H9 (cell line): ENCODE measurements at regions not wholly inside any gene's neighbourhood (a gene's known extent, or its start where the extent isn't known, plus 50 kb on each side); places are given as distances from the start of the nearest gene placed in this dataset.

Experiments used
- DNase-seq: peaks from one replicate; pipeline ENCODE4 v3.0.0-alpha.2; 2017
- H2AFZ ChIP-seq: one replicate; pipeline ENCODE4 v1.6.1; 2013; ENCODE audit warnings: mild to moderate bottlenecking, low read length, control low read depth, moderate library complexity
- H2AK5ac ChIP-seq: 2 replicates; pipeline ENCODE4 v1.6.1; 2013; ENCODE audit warnings: low read length, control low read depth, mixed read lengths; ENCODE audit not compliant: insufficient read length
- H2BK120ac ChIP-seq: one replicate; pipeline ENCODE4 v1.6.1; 2013; ENCODE audit warnings: low read depth, mild to moderate bottlenecking, low read length, control low read depth, inconsistent platforms; ENCODE audit not compliant: poor library complexity, severe bottlenecking
- H2BK12ac ChIP-seq: 2 replicates; pipeline ENCODE4 v1.6.1; 2013; ENCODE audit warnings: low read length, control low read depth, mixed read lengths, low read depth; ENCODE audit not compliant: insufficient read length
- H2BK15ac ChIP-seq: 2 replicates; pipeline ENCODE4 v1.6.1; 2013; ENCODE audit warnings: low read depth, low read length, control low read depth
- H2BK20ac ChIP-seq: one replicate; pipeline ENCODE4 v1.6.1; 2013; ENCODE audit warnings: low read depth, mild to moderate bottlenecking, low read length, control low read depth, inconsistent platforms; ENCODE audit not compliant: poor library complexity, severe bottlenecking
- H2BK5ac ChIP-seq: 2 replicates; pipeline ENCODE4 v1.6.1; 2013; ENCODE audit warnings: low read length, control low read depth, mixed read lengths; ENCODE audit not compliant: insufficient read length
- H3K14ac ChIP-seq: 2 replicates; pipeline ENCODE4 v1.6.1; 2013; ENCODE audit warnings: low read length, control low read depth; ENCODE audit not compliant: insufficient read depth
- H3K18ac ChIP-seq: 2 replicates; pipeline ENCODE4 v1.6.1; 2013; ENCODE audit warnings: low read depth, mild to moderate bottlenecking, mixed read lengths, low read length, control low read depth; ENCODE audit not compliant: insufficient read length
- H3K23ac ChIP-seq: 2 replicates; pipeline ENCODE4 v1.6.1; 2013; ENCODE audit warnings: low read length, control low read depth, mixed read lengths, low read depth; ENCODE audit not compliant: insufficient read length
- H3K23me2 ChIP-seq: 2 replicates; pipeline ENCODE4 v1.6.1; 2013; ENCODE audit warnings: low read depth, mild to moderate bottlenecking, mixed read lengths, low read length, control low read depth; ENCODE audit not compliant: insufficient read length, poor library complexity, severe bottlenecking
- H3K27ac ChIP-seq: 2 replicates; pipeline ENCODE4 v1.5.1; 2013; ENCODE audit warnings: low read length, control low read depth, mixed read lengths, low read depth; ENCODE audit not compliant: insufficient read length
- H3K27me3 ChIP-seq: 2 replicates; pipeline ENCODE4 v1.6.1; 2013; ENCODE audit warnings: low read length, control low read depth, inconsistent platforms; ENCODE audit not compliant: insufficient read depth
- H3K4ac ChIP-seq: 2 replicates; pipeline ENCODE4 v1.6.1; 2013; ENCODE audit warnings: low read depth, mild to moderate bottlenecking, control low read depth, inconsistent platforms, low read length, moderate library complexity
- H3K4me1 ChIP-seq: 2 replicates; pipeline ENCODE4 v1.6.1; 2013; ENCODE audit warnings: low read length, control low read depth, inconsistent platforms; ENCODE audit not compliant: insufficient read depth
- H3K4me2 ChIP-seq: 2 replicates; pipeline ENCODE4 v1.6.1; 2013; ENCODE audit warnings: low read length, control low read depth, mixed read lengths; ENCODE audit not compliant: insufficient read length, insufficient read depth
- H3K56ac ChIP-seq: 2 replicates; pipeline ENCODE4 v1.6.1; 2013; ENCODE audit warnings: low read depth, mild to moderate bottlenecking, mixed read lengths, low read length, control low read depth; ENCODE audit not compliant: insufficient read length
- H3K79me1 ChIP-seq: 2 replicates; pipeline ENCODE4 v1.6.1; 2013; ENCODE audit warnings: low read depth, mild to moderate bottlenecking, moderate library complexity, low read length, control low read depth, inconsistent platforms; ENCODE audit not compliant: insufficient read depth, poor library complexity, severe bottlenecking
- H3K79me2 ChIP-seq: 2 replicates; pipeline ENCODE4 v1.6.1; 2013; ENCODE audit warnings: low read length, control low read depth, inconsistent platforms; ENCODE audit not compliant: insufficient read depth
- H3K9ac ChIP-seq: 2 replicates; pipeline ENCODE4 v1.6.1; 2013; ENCODE audit warnings: low read length, control low read depth, mixed read lengths; ENCODE audit not compliant: insufficient read length; ENCODE audit errors: extremely low read depth
- H3K9me3 ChIP-seq: one replicate; pipeline ENCODE4 v1.6.1; 2013; ENCODE audit warnings: low read depth, low read length, inconsistent platforms; ENCODE audit not compliant: control insufficient read depth
- H3T11ph ChIP-seq: one replicate; pipeline ENCODE4 v1.6.1; 2013; ENCODE audit warnings: mild to moderate bottlenecking, low read length, control low read depth, inconsistent platforms
- H4K20me1 ChIP-seq: one replicate; pipeline ENCODE4 v1.6.1; 2013; ENCODE audit not compliant: control insufficient read depth, insufficient read length, insufficient read depth
- H4K5ac ChIP-seq: 2 replicates; pipeline ENCODE4 v1.6.1; 2013; ENCODE audit warnings: low read depth, mild to moderate bottlenecking, mixed read lengths, low read length, control low read depth; ENCODE audit not compliant: insufficient read length
- H4K8ac ChIP-seq: replicated peaks from 2 replicates; pipeline ENCODE4 v1.6.1; 2013; ENCODE audit warnings: low read length, control low read depth, mixed read lengths, low read depth; ENCODE audit not compliant: insufficient read length
- H4K91ac ChIP-seq: 2 replicates; pipeline ENCODE4 v1.6.1; 2013; ENCODE audit warnings: low read depth, mild to moderate bottlenecking, moderate library complexity, mixed read lengths, low read length, control low read depth; ENCODE audit not compliant: insufficient read length
- H3K27ac Mint-ChIP-seq, 3 experiments: 2 replicates in 2 of 3; 3 replicates in 1 of 3; pipeline ENCODE4 v1.8.0; 2020 to 2021; ENCODE audit warnings: mixed read lengths in 3 of 3, mild to moderate bottlenecking in 1 of 3, moderate library complexity in 1 of 3
- H3K27me3 Mint-ChIP-seq: 2 replicates; pipeline ENCODE4 v1.8.0; 2021; ENCODE audit warnings: low read depth, mild to moderate bottlenecking, moderate library complexity, mixed read lengths
- H3K36me3 Mint-ChIP-seq, 3 experiments: 2 replicates in 2 of 3; 3 replicates in 1 of 3; pipeline ENCODE4 v1.8.0; 2020 to 2021; ENCODE audit warnings: low read depth in 3 of 3, mixed read lengths in 3 of 3; ENCODE audit not compliant: insufficient read depth in 1 of 3
- H3K4me1 Mint-ChIP-seq, 2 experiments: 2 replicates each; pipeline ENCODE4 v1.8.0; 2020; ENCODE audit warnings: mixed read lengths in 2 of 2
- H3K4me3 Mint-ChIP-seq, 2 experiments: 2 replicates in 1 of 2; 3 replicates in 1 of 2; pipeline ENCODE4 v1.8.0; 2020 to 2021; ENCODE audit warnings: mild to moderate bottlenecking in 2 of 2, mixed read lengths in 2 of 2, moderate library complexity in 1 of 2
- H3K9me3 Mint-ChIP-seq, 2 experiments: 2 replicates in 1 of 2; 3 replicates in 1 of 2; pipeline ENCODE4 v1.8.0; 2020; ENCODE audit warnings: mild to moderate bottlenecking in 2 of 2, mixed read lengths in 2 of 2, moderate library complexity in 1 of 2
- WGBS: extraction: QIAGEN DNeasy Blood & Tissue Kit; methylation state at CpG from one replicate; pipeline ENCODE4 v1.1.7; 2013; ENCODE audit warnings: missing lambda C conversion rate, low lambda C conversion rate, mixed read lengths; ENCODE audit not compliant: insufficient read length; ENCODE audit errors: extremely low coverage; 5-methylcytosine and 5-hydroxymethylcytosine counted together
- TF ChIP-seq, protein P1 (sequence below): fragments of 200-600 bp; sonication (generic); conservative IDR thresholded peaks from 3 replicates; pipeline ENCODE4 v1.8.0; 2021; ENCODE audit warnings: antibody characterized with exemption, mild to moderate bottlenecking

DNA sequence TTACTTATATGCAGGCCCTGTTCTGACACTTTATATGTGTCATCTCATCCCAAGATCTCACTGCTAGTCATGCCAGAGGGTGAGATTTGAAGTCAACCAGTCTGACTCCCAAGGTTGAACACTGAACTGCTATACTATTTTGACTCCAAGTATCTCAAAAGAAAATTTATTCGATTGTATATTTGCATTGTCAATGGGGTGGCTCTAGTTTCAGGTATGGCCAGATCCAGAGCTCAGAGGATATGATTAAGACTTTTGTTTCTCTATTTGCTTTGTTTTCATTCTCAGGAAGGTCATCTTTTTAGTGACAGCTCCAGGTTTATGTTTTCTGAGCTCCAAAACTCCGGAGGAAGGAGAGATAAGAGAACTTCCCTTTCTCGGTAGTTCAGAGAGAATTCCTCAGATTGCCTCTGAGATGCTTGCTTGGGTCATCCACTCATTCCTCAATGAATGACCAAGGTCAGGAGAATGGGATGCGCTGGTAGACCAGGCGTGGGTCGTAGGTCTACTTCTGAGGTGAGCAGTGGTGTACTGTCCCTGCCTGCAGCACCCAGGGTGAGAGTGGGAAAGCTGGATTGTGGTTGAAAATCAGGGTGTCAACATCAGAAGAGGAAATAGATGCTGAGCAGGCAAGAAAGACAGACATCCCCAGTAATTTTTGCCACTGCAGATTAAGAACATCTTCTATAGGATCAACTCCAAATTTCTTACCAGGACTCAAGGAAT is 99.3 kb downstream of the PFDN4 start:
- H3K27me3 Mint-ChIP-seq = no peaks in the 10 kb centered on the region

More for the DNA sequence above, 99.3 kb downstream of the PFDN4 start:
- H3K79me1 ChIP-seq = no peaks in the 10 kb centered on the region
- no peak overlapping the region for H2BK15ac ChIP-seq
- no peak overlapping the region for H3K4ac ChIP-seq
- TF ChIP-seq, protein P1, sequence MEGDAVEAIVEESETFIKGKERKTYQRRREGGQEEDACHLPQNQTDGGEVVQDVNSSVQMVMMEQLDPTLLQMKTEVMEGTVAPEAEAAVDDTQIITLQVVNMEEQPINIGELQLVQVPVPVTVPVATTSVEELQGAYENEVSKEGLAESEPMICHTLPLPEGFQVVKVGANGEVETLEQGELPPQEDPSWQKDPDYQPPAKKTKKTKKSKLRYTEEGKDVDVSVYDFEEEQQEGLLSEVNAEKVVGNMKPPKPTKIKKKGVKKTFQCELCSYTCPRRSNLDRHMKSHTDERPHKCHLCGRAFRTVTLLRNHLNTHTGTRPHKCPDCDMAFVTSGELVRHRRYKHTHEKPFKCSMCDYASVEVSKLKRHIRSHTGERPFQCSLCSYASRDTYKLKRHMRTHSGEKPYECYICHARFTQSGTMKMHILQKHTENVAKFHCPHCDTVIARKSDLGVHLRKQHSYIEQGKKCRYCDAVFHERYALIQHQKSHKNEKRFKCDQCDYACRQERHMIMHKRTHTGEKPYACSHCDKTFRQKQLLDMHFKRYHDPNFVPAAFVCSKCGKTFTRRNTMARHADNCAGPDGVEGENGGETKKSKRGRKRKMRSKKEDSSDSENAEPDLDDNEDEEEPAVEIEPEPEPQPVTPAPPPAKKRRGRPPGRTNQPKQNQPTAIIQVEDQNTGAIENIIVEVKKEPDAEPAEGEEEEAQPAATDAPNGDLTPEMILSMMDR = no peak
- no peak overlapping the region for H3K9ac ChIP-seq
- H3K27ac ChIP-seq = no peak overlapping the region
- WGBS = no CpG with 5 or more reads among the region's 6 CpGs
- H2AK5ac ChIP-seq = no peak overlapping the region
- H3K23me2 ChIP-seq = no peaks in the 10 kb centered on the region
- H3K23ac ChIP-seq = no peak overlapping the region
- no peaks in the 10 kb centered on the region for H3K9me3 Mint-ChIP-seq
- H3K36me3 Mint-ChIP-seq = no peaks in the 10 kb centered on the region; a peak in 1 of 7 replicates
- peaks cover 2 to 3% of the 10 kb centered on the region in 2 experiments; a peak in 2 of 4 replicates for H3K4me1 Mint-ChIP-seq
- no peak overlapping the region for H3K4me3 Mint-ChIP-seq
- H3K27me3 ChIP-seq = no peaks in the 10 kb centered on the region
- no peak overlapping the region for H2BK20ac ChIP-seq
- H2BK12ac ChIP-seq = no peak overlapping the region
- no peak overlapping the region for H2AFZ ChIP-seq
- no peaks in the 10 kb centered on the region for H3K9me3 ChIP-seq
- H4K8ac ChIP-seq = no peak overlapping the region
- H3K14ac ChIP-seq = no peak overlapping the region
- no peak overlapping the region for H2BK120ac ChIP-seq
- no peak overlapping the region for H3K4me2 ChIP-seq
- H3K56ac ChIP-seq = no peak overlapping the region
- H3T11ph ChIP-seq = no peak overlapping the region
- H2BK5ac ChIP-seq = no peak overlapping the region
- no peaks in the 10 kb centered on the region for H4K20me1 ChIP-seq
- DNase-seq = no peak
- no peaks in the 10 kb centered on the region; the same call in 1 of the 2 replicates for H3K4me1 ChIP-seq
- H3K79me2 ChIP-seq = no peaks in the 10 kb centered on the region
- no peak overlapping the region for H4K5ac ChIP-seq
- H4K91ac ChIP-seq = no peak overlapping the region
- H3K18ac ChIP-seq = no peak overlapping the region
- H3K27ac Mint-ChIP-seq = no peak overlapping the region
